NCI-H345 treated with DMSO at 0.1 percent for 48 hours (cell line): ENCODE measurements at regions not wholly inside any gene's neighbourhood (a gene's known extent, or its start where the extent isn't known, plus 50 kb on each side); places are given as distances from the start of the nearest gene placed in this dataset.
A peak's percentile ranks its signal among the peaks of the same experiment; 100 is the strongest.

Experiments
- DNase-seq: peaks from one replicate; lab custom pipeline; 2025; ENCODE audit not compliant: unreplicated experiment; lab: John Stamatoyannopoulos, UW

- DNase-seq: no peak
These were observed 75.7 kb upstream of the RAB4A start for GRCh38 chr1:229195246-229195645.

GRCh38 chr1:229196404-229197264, 74.3 kb upstream of the RAB4A start:
- no peak for DNase-seq

- no peak for DNase-seq
These were observed 73.7 kb upstream of the RAB4A start for GRCh38 chr1:229197265-229197585.

- no peak for DNase-seq
These were observed 71.4 kb upstream of the RAB4A start for GRCh38 chr1:229199261-229200243.

- no peak for DNase-seq
These were observed 67.7 kb upstream of the RAB4A start for GRCh38 chr1:229203030-229203751.

- DNase-seq: no peak
These were observed 66.8 kb upstream of the RAB4A start for GRCh38 chr1:229203991-229204632.

- DNase-seq: no peak
These were observed 65.8 kb upstream of the RAB4A start for GRCh38 chr1:229204921-229205777.

- DNase-seq: no peak
These were observed 65.1 kb upstream of the RAB4A start for GRCh38 chr1:229205854-229206253.

GRCh38 chr1:229207916-229208315, 63.0 kb upstream of the RAB4A start:
- DNase-seq: no peak

GRCh38 chr1:229208481-229208880, 62.4 kb upstream of the RAB4A start:
- no peak for DNase-seq

GRCh38 chr1:229209386-229209785, 61.5 kb upstream of the RAB4A start:
- no peak for DNase-seq

GRCh38 chr1:229209816-229210215, 61.1 kb upstream of the RAB4A start:
- DNase-seq: no peak

- no peak for DNase-seq
These were observed 60.1 kb upstream of the RAB4A start for GRCh38 chr1:229210844-229211243.

GRCh38 chr1:229213797-229214196, 57.1 kb upstream of the RAB4A start:
- DNase-seq: no peak

- no peak for DNase-seq
These were observed 53.2 kb upstream of the RAB4A start for GRCh38 chr1:229217716-229218115.

GRCh38 chr1:229218612-229219025, 52.3 kb upstream of the RAB4A start:
- DNase-seq: no peak

- no peak for DNase-seq
These were observed 50.6 kb upstream of the RAB4A start for GRCh38 chr1:229220163-229220846.

- DNase-seq: peak; percentile 96
These were observed 49.5 kb upstream of the RAB4A start for GRCh38 chr1:229221106-229222019.
